KBM-7 (cell line): ENCODE measurements at regions not wholly inside any gene's neighbourhood (a gene's known extent, or its start where the extent isn't known, plus 50 kb on each side); places are given as distances from the start of the nearest gene placed in this dataset.

Experiments used
- DNase-seq: peaks from one replicate; pipeline ENCODE4 v3.0.0-alpha.2; 2015
- in situ Hi-C: fragments of 300-500 bp; cut with MboI; formaldehyde crosslinking; loops from 2 replicates; pipeline ENCODE4 v1.14.3; 2020; ENCODE audit warnings: low sequenced_read_pairs, low pct_unique_long_range_greater_than_20kb, mixed read lengths

DNA sequence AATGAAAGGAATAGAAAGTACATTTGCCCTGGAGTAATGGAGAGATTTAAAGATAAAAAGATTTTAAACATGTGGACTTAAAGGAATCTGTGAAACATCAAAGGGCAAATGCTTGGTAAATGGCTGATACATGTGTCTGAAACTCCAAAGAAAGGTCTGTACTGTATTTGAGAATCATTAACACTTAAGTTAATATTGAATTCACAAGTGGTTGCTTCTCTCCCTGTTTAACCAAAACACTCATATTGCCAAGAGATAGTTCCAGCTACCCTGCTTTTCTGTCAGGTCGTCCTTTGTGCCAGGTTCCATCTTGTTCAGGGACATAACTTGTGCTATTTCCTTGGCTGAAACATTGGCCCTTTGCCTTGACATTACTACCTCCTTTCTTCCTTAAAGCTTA, 171.3 kb upstream of the HS3ST5 start:
- in situ Hi-C loops: no loop called here
- no peak for DNase-seq

- in situ Hi-C loops: no loop called here
- DNase-seq: no peak
Observed at GRCh38 chr6:114471450-114471849, 128.6 kb upstream of the HS3ST5 start.

GRCh38 chr6:114467931-114468330, 125.1 kb upstream of the HS3ST5 start:
- in situ Hi-C loops: no loop called here
- no peak for DNase-seq

DNA sequence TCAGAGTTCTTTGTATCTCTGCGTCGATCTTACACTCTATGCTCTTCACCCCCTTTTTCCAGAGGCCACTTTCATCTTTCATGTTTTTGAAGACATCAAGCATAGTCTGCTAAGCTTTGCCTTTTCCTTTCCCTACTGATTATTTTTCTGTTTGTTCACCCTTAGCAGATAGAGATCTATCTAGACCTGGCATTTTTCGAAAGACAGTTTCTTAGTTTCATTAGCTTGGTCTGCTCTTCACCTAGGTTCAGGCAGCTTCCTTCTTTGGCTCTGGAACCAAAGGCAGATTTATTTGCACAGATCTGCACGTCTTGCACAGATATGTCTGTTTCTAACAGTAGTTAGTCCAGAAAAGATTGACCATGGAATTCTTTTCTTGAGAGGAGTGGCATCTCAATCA, 122.7 kb upstream of the HS3ST5 start:
- no peak for DNase-seq
- in situ Hi-C loops: no loop called here

DNA sequence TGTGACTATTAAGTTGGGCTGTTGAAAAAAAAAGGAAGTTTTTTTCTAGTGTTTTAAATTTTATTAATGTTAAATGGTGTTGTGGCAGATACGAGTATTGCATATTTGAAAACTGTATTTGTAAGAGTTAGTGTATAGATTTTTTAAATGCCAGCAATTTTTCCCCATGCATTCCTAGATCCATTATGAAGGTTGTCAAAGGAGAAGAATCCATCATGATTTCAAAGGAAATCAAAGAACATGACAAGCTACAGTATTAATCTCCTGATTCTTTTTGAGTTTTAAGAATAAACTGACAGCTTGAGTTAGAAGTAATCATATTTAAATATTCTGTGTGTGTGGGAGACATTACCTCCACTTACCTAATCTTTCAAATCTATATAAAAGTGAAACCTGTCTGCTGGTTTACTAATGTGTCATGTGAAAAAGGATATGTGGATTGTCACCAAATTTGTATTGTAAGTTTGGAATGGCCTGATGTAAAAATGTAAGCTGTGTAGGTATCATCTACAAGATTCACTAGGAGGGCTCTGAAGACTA, 111.0 kb upstream of the HS3ST5 start:
- in situ Hi-C loops: no loop called here
- DNase-seq: no peak

- DNase-seq: no peak
- in situ Hi-C loops: no loop called here
Observed at GRCh38 chr6:114452785-114453401, 110.1 kb upstream of the HS3ST5 start.

- DNase-seq: no peak
- in situ Hi-C loops: no loop called here
Observed at GRCh38 chr6:114450631-114451030, 107.8 kb upstream of the HS3ST5 start.

GRCh38 chr6:114449659-114450058, 106.8 kb upstream of the HS3ST5 start:
- in situ Hi-C loops: no loop called here
- no peak for DNase-seq

DNA sequence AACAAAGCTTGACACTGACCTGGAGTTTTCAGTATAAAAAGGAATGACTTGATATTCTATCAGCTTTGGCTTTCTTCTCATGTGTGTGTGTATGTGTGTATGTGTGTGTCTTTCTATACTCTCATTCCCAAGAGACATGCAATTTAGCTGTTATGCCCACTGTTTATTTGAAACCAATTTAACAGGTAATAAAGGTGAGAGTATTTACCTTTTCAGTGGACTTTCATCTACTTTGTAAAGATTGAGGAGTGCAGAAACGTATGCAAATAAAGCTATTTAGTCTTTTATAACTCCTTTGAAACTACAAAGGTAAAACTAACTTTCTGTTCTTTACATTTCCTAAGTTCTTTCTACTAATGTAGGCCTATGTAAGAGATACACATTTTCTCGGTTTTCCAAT, 103.5 kb upstream of the HS3ST5 start:
- DNase-seq: no peak
- in situ Hi-C loops: no loop called here

DNA sequence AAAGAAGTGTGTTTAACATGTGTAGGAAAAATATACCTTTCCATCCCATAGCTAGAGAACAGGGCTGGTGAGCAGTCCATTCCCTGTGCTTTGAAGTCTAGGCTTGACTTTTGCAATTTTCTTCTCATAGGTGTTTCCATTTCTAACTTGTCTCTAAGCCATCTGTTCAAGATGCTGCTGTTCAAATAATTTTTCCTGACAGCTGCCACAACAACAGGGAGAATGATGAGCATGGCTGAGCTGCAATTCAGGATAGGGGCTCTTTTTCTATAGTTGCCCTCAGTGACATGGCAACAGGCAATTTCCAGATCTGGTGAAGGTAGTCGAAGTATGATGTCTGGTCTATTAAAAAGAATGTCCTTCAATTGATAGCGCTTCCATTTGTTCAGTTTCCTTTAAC, 103.0 kb upstream of the HS3ST5 start:
- in situ Hi-C loops: no loop called here
- DNase-seq: no peak

- in situ Hi-C loops: no loop called here
Observed at GRCh38 chr6:114439411-114439810, 96.6 kb upstream of the HS3ST5 start.

DNA sequence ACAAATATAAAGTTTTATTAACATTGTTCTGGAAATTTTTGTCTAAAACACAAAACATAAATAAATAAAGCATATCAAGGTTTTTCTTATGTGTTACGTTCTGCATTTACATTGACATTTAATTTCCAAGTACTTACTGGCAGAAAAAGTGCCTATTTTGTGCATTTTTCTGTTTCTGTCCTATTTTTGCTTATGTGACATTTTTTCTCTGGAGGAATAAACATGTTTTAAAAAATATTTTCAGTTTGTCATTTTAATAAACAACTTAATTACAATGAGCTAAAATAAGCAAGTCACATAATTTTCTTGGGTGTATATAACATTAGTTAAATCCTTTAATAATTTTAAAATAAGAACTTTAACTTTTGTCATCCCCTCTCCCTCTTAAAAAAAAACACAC, 94.4 kb upstream of the HS3ST5 start:
- in situ Hi-C loops: no loop called here
- DNase-seq: no peak

More at GRCh38 chr6:114439411-114439810, 96.6 kb upstream of the HS3ST5 start:
- DNase-seq: no peak

- no peak for DNase-seq
- in situ Hi-C loops: no loop called here
Observed at GRCh38 chr6:114436691-114437090, 93.9 kb upstream of the HS3ST5 start.

DNA sequence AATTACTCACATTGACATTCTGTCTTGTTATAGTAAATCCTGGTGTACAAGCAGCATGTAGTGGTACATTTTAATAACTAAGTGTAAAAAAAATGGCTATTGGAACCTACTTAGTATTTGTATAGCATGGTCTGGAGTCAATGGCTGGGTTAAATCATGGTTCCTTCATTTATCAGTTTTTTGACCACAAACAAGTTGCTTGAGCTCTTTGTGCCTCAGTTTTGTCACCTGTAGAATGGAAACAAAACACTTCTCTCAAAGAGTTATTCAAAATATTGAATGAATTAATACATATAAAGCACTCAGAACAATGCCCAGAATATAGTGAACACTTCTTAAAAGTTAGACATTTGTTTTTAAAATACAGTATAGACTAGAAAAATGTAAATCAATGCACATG, 93.2 kb upstream of the HS3ST5 start:
- in situ Hi-C loops: no loop called here
- no peak for DNase-seq

DNA sequence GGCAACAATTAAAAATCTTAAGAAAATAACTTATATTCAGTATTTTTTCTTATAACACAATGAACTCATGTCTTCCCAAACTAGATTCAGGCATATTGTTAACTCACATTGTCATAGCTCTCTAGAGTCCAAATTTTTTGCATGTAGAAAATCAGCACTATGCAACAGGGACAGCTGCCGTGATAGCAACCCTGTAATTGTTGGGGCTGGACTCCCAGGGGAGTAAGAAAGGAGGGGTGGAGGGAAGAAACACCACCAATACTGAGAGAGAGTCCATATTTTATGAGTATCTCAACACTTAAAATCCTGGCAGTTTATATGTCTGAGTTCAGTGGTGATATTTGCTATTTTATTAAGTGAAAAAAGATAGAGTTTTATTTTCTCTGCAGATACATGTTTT, 89.6 kb upstream of the HS3ST5 start:
- in situ Hi-C loops: no loop called here
- no peak for DNase-seq

DNA sequence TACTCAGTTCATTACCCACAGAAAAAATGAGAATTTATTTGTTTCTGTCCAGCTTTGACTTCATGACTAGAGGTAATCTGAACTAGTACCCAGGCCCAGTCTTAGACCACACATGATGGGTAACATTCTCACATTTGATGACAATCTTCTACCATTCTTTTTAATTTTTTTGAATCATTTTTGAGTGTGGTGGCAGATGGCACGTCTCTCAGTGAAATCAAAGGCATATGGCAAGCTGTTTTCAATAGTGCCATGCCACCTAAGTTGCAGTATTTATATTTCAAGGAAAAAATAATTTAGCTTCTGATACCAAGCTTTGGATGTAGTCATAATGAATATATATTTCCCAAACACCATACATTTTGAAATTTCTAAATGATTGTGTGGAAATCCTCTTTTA, 88.8 kb upstream of the HS3ST5 start:
- no peak for DNase-seq

DNA sequence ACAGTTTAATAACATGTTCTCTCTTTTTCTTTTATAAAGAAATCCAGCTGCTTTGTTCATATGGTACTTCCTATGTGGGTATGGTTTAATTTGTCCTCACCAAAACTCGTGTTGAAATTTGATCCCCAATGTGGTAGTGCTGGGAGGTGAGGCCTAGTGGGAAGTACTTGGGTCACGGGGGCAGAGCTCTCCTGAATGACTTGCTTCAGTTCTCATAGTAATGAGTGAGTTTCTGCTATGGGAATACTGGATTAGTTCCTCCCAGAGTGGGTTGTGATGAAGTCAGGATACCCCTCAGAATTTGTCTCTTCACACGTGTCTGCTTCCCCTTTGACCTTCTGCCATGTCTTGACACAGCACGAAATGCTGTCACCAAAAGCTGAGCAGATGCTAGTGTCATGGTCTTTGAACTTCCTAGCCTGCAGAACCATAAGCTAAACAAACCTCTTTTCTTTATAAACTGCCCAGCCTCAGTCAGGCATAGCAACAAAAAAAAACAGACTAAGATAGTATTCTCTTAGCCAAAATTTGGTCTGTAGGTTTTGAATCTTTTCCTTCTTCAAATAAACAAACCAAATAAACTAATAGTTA, 87.8 kb upstream of the HS3ST5 start:
- in situ Hi-C loops: no loop called here
- no peak for DNase-seq

More for the DNA sequence above, 88.8 kb upstream of the HS3ST5 start:
- in situ Hi-C loops: no loop called here

GRCh38 chr6:114428341-114428740, 85.5 kb upstream of the HS3ST5 start:
- in situ Hi-C loops: no loop called here

GRCh38 chr6:114421199-114421598, 78.4 kb upstream of the HS3ST5 start:
- in situ Hi-C loops: no loop called here
- DNase-seq: no peak

More at GRCh38 chr6:114428341-114428740, 85.5 kb upstream of the HS3ST5 start:
- DNase-seq: no peak

- in situ Hi-C loops: no loop called here
- no peak for DNase-seq
Observed at GRCh38 chr6:114419175-114419574, 76.4 kb upstream of the HS3ST5 start.
